Suppressor macrophage treated with lipopolysaccharide for 1 hour (primary cell): ENCODE measurements at regions not wholly inside any gene's neighbourhood (a gene's known extent, or its start where the extent isn't known, plus 50 kb on each side); places are given as distances from the start of the nearest gene placed in this dataset.
"Not testable (repeated sequence)": the region's sequence is repeated elsewhere in the genome, so short reads cannot be mapped to it uniquely, and the experiment has no call there.

Experiments
- DNase-seq, 3 donors: peaks; one replicate each; pipeline ENCODE4 v3.0.0-alpha.2; 2020 to 2022

- DNase-seq, result no peak
These were observed 60.9 kb upstream of the LANCL2 start for GRCh38 chr7:55304018-55304762.

- DNase-seq, result no peak
These were observed 60.0 kb upstream of the LANCL2 start for GRCh38 chr7:55305135-55305534.

DNA sequence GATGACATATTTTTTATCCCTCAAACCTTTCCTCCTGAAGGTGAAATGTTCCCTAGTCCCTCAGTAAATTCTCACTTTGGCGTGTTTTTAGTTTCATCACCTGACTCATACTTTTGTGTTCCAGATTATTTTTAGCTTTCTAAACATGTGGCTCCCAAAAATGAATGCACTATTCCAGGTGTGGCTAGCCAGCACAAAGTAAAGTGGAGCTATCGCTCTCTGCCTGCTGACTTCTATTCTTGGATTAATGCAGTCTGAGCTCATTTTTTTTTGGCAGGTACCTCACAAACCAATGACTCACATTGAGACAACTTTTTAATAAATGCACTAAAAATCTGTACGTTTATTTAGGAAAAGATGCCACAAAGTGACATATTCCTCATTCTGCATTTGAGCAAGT lies 58.8 kb upstream of the LANCL2 start:
- DNase-seq, result no peak

- no peak for DNase-seq
These were observed 57.8 kb upstream of the LANCL2 start for GRCh38 chr7:55307123-55307916.

GRCh38 chr7:55308186-55308929 lies 56.8 kb upstream of the LANCL2 start:
- no peak for DNase-seq

DNA sequence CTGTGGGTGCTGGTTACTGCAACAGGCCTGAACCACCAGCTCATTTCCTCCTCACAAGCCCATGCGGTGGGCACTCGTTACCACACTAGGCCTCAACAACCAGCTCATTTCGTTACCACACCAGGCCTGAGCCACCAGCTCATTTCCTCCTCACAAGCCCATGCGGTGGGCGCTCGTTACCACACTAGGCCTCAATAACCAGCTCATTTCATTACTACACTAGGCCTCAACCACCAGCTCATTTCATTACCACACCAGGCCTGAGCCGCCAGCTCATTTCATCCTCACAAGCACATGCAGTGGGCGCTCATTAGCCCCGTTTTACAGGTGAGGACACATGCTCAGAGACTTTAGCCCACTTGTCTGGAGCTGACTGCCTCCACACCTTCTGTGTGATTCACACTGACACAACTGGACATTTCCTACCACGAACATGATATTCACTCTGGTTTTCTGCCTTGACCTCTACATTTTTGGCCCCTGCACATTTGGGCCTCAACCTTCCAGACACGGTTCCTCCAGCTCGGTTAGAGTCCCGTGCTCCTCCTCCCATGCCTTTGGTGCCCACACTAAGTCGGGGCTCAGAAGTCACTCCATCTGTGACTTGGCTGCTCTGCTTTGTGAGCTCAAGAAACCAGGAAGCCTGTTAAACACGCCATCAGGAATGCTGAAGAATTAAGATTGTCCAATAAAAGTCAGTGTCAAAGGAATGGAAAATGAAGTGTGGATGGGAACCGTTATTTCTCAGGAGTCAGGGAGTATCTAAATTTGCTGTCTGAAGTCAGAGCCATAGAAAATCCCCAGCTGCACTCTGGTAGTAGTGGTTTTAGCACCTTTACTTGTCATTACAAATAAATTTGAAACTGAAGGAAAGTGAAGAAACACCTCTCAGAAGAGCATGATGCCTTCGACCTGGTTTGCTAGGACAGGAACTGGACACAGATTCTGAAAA lies 55.8 kb upstream of the LANCL2 start:
- no peak for DNase-seq

DNA sequence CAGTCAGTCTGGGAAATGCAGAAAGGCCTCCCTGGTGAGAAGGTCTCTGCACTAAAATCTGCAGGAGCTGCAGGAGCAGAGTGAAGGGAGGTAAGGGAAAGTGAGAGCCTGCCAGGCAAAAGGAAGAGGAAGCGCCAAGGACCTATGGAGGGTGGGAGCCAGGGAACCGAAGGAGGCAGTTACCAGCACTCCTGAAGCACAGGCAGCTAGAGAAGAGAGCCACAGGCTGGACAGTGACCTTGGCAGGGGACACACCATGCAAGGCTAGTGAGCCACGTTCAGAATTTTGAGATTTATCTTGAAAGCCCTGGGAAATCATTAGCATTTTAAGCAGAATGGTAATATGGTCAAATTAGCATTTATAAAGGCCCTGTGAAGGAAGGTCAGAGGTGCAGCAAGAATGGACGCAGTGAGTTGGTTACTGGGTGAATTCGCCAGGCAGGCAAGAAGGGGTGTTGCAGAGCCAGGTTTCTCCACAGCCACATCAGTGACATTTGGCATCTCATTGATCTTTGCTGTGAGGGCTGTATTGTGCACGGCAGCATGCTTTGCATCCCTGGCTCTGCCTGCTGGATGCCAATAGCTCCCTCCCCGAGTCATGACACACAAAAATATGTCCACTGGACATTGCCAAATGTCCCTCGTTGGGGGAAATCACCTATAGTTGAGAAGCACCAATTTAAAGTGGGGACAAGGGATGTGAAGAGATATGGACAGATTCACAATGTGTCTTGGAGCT lies 54.7 kb upstream of the LANCL2 start:
- DNase-seq, result no peak

DNA sequence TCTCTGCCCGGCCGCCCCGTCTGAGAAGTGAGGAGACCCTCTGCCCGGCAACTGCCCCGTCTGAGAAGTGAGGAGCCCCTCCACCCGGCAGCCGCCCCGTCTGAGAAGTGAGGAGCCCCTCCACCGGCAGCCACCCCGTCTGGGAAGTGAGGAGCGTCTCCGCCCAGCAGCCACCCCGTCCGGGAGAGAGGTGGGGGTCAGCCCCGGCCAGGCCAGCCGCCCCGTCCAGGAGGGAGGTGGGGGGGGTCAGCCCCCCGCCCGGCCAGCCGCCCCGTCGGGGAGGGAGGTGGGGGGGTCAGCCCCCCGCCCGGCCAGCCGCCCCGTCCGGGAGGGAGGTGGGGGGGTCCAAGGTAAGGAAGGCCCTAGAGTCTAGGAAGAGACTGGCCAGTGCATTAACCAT lies 53.2 kb upstream of the LANCL2 start:
- not testable (repeated sequence) for DNase-seq

DNA sequence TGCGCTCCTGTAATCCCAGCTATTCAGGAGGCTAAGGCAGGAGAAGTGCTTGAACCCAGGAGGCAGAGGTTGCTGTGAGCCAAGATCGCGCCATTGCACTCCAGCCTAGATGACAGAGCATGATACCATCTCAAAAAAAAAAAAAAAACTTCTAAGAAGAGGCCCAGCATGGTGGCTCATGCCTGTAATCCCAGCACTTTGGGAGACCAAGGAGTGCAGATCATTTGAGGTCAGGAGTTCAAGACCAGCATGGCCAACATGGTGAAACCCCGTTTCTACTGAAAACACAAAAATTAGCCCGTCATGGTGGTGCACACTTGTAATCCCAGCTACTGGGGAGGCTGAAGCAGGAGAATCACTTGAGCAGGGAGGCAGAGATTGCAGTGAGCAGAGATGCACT lies 51.5 kb upstream of the LANCL2 start:
- not testable (repeated sequence) for DNase-seq

- DNase-seq, result no peak
These were observed 50.2 kb upstream of the LANCL2 start for GRCh38 chr7:55314967-55315366.
